M059J (cell line): ENCODE measurements at regions not wholly inside any gene's neighbourhood (a gene's known extent, or its start where the extent isn't known, plus 50 kb on each side); places are given as distances from the start of the nearest gene placed in this dataset.

Experiments
- DNase-seq: peaks from one replicate; pipeline ENCODE4 v3.0.0-alpha.2; 2012; ENCODE audit warnings: low read depth

GRCh38 chr10:78738861-78739260 lies 329.9 kb upstream of the ZMIZ1 start:
- no peak for DNase-seq

- no peak for DNase-seq
Observed at GRCh38 chr10:78739444-78740053, 329.2 kb upstream of the ZMIZ1 start.

GRCh38 chr10:78740976-78741915 lies 327.5 kb upstream of the ZMIZ1 start:
- DNase-seq: no peak

GRCh38 chr10:78742406-78742729 lies 326.4 kb upstream of the ZMIZ1 start:
- no peak for DNase-seq

- no peak for DNase-seq
Observed at GRCh38 chr10:78742730-78743615, 325.8 kb upstream of the ZMIZ1 start.

GRCh38 chr10:78744056-78744455 lies 324.7 kb upstream of the ZMIZ1 start:
- DNase-seq: no peak

GRCh38 chr10:78744491-78745090 lies 324.2 kb upstream of the ZMIZ1 start:
- no peak for DNase-seq

GRCh38 chr10:78745441-78745840 lies 323.3 kb upstream of the ZMIZ1 start:
- DNase-seq: no peak

GRCh38 chr10:78746155-78746763 lies 322.5 kb upstream of the ZMIZ1 start:
- no peak for DNase-seq

- no peak for DNase-seq
Observed at GRCh38 chr10:78747401-78748234, 321.1 kb upstream of the ZMIZ1 start.

- DNase-seq: no peak
Observed at GRCh38 chr10:78748235-78748533, 320.6 kb upstream of the ZMIZ1 start.

GRCh38 chr10:78749200-78749599 lies 319.6 kb upstream of the ZMIZ1 start:
- DNase-seq: no peak

GRCh38 chr10:78749898-78750297 lies 318.9 kb upstream of the ZMIZ1 start:
- no peak for DNase-seq

- DNase-seq: no peak
Observed at GRCh38 chr10:78750418-78750817, 318.3 kb upstream of the ZMIZ1 start.

- DNase-seq: no peak
Observed at GRCh38 chr10:78751716-78752115, 317.1 kb upstream of the ZMIZ1 start.

GRCh38 chr10:78752221-78752620 lies 316.5 kb upstream of the ZMIZ1 start:
- no peak for DNase-seq

- peak; percentile 36 for DNase-seq
Observed at GRCh38 chr10:78752708-78753107, 316.1 kb upstream of the ZMIZ1 start.

GRCh38 chr10:78754269-78755062 lies 314.3 kb upstream of the ZMIZ1 start:
- DNase-seq: peak; percentile 72

- DNase-seq: no peak
Observed at GRCh38 chr10:78755063-78755701, 313.6 kb upstream of the ZMIZ1 start.
